B cell (primary cell): ENCODE measurements at regions not wholly inside any gene's neighbourhood (a gene's known extent, or its start where the extent isn't known, plus 50 kb on each side); places are given as distances from the start of the nearest gene placed in this dataset.

ENCODE experiments used
- CTCF ChIP-seq: fragments of 200-600 bp; IDR thresholded peaks from one replicate; pipeline ENCODE4 v1.8.0; 2022; ENCODE audit warnings: antibody characterized with exemption, mild to moderate bottlenecking
- EZH2 ChIP-seq: IDR thresholded peaks from 2 replicates; pipeline ENCODE4 v1.6.1; 2012; ENCODE audit warnings: borderline replicate concordance, low read depth, mild to moderate bottlenecking, moderate library complexity, low read length; ENCODE audit not compliant: insufficient read depth, poor library complexity, severe bottlenecking

DNA sequence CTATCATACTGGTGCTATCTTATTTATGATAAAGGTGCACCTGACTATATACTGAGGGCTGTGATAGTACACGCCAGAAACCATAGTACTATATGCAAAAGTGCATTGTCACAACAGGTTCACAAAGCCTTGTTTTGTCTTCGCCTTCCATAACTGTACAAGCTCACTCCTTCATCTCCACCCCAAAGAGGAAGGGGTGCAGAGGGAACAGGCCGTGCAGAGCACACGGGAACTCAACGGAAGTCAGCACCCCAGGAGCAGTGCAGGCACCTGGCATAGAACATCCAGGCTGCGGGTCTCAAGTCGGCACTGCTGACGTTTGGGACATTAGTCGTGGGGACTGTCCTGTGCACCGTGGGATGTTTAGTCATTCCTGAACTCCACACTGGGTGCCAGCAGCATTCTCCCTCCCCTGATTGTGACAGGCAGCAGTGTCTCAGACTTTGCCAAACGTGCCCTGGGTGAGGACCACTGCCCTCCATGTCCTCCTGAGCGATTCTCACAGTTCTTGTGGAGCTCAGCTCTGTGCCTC lies 99.7 kb downstream of the PXDC1 start:
- TF ChIP-seq CTCF (no peak), EZH2 (no peak)
